ENCODE measurements at regions not wholly inside any gene's neighbourhood (a gene's known extent, or its start where the extent isn't known, plus 50 kb on each side); places are given as distances from the start of the nearest gene placed in this dataset.

DNA sequence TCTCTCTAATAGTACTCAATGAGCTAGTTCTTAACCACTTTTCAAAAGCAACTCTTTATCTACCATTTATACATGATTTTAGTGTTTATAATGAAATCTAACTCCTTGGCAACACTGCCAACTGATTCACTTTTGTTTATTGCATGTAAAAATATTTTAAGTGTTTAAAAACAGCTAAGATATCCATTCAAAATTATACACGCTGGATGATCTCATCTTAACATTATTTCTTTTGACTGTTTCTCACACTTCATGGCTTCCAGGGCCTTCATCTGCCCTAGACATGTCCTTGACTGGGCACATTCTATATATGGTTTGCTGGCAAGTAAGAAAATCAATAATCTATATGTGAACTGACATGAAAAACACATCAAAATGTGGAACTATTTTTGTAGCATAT is 414.6 kb upstream of the LUZP2 start:
- TF ChIP-seq, protein P1, sequence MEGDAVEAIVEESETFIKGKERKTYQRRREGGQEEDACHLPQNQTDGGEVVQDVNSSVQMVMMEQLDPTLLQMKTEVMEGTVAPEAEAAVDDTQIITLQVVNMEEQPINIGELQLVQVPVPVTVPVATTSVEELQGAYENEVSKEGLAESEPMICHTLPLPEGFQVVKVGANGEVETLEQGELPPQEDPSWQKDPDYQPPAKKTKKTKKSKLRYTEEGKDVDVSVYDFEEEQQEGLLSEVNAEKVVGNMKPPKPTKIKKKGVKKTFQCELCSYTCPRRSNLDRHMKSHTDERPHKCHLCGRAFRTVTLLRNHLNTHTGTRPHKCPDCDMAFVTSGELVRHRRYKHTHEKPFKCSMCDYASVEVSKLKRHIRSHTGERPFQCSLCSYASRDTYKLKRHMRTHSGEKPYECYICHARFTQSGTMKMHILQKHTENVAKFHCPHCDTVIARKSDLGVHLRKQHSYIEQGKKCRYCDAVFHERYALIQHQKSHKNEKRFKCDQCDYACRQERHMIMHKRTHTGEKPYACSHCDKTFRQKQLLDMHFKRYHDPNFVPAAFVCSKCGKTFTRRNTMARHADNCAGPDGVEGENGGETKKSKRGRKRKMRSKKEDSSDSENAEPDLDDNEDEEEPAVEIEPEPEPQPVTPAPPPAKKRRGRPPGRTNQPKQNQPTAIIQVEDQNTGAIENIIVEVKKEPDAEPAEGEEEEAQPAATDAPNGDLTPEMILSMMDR (conservative IDR thresholded peaks at IDR 0.05), result no peak
- no peak for TF ChIP-seq ZFX (IDR thresholded peaks at IDR 0.05)

Data from C4-2B (cell line).